T-helper 2 cell treated with Interferon-gamma antibody and Interleukin-4, amounts not matched to agents 5 μg/mL and 100 μg/mL, for 36 hours (primary cell): ENCODE measurements at regions not wholly inside any gene's neighbourhood (a gene's known extent, or its start where the extent isn't known, plus 50 kb on each side); places are given as distances from the start of the nearest gene placed in this dataset.

Experiments
- DNase-seq: peaks from one replicate; pipeline ENCODE4 v3.0.0; 2021; ENCODE audit warnings: low spot score
- H3K27ac Mint-ChIP-seq: one replicate; pipeline ENCODE4 v1.8.0; 2021; ENCODE audit warnings: mild to moderate bottlenecking, mixed read lengths
- H3K27me3 Mint-ChIP-seq: one replicate; pipeline ENCODE4 v1.8.0; 2021; ENCODE audit warnings: low read depth, mixed read lengths
- H3K36me3 Mint-ChIP-seq: one replicate; pipeline ENCODE4 v1.8.0; 2021; ENCODE audit warnings: low read depth, mixed read lengths
- H3K4me1 Mint-ChIP-seq: one replicate; pipeline ENCODE4 v1.8.0; 2021; ENCODE audit warnings: low read depth, mixed read lengths
- H3K4me3 Mint-ChIP-seq: one replicate; pipeline ENCODE4 v1.8.0; 2022; ENCODE audit warnings: mild to moderate bottlenecking, moderate library complexity, mixed read lengths
- H3K9me3 Mint-ChIP-seq: one replicate; pipeline ENCODE4 v1.8.0; 2021; ENCODE audit warnings: mixed read lengths

DNA sequence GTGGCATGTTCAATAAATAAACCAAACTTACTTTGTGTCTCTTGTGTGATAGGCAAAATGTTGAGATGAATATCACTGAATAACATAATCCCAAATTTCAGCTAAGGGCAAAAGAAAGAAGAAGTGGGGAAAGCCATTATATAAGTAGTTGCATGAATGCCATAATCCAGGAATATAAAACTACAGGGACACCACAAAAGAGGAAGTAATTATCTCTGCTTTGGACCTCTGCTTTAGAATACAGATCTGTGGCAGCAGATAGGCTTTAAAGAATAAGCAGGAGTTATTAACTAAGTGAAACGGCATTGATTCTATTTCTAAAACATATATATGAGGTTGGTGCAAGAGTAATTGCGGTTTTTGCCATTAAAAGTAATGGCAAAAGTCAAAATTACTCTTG lies 288.5 kb upstream of the SNX7 start:
- Mint-ChIP-seq H3K4me1 (peaks cover 4% of the 10 kb centered on the region), H3K36me3 (no peaks in the 10 kb centered on the region), H3K27me3 (peaks cover 22% of the 10 kb centered on the region), H3K27ac (no peak overlapping the region), H3K4me3 (no peak overlapping the region), H3K9me3 (no peaks in the 10 kb centered on the region)
- no peak for DNase-seq

- DNase-seq: no peak
- no peaks in the 10 kb centered on the region for H3K36me3 Mint-ChIP-seq
- H3K4me1 Mint-ChIP-seq: peaks cover 4% of the 10 kb centered on the region
- no peak overlapping the region for H3K4me3 Mint-ChIP-seq
- H3K27ac Mint-ChIP-seq: no peak overlapping the region
- no peaks in the 10 kb centered on the region for H3K9me3 Mint-ChIP-seq
- H3K27me3 Mint-ChIP-seq: peaks cover 17% of the 10 kb centered on the region
Observed at GRCh38 chr1:98371764-98372163, 289.8 kb upstream of the SNX7 start.

DNA sequence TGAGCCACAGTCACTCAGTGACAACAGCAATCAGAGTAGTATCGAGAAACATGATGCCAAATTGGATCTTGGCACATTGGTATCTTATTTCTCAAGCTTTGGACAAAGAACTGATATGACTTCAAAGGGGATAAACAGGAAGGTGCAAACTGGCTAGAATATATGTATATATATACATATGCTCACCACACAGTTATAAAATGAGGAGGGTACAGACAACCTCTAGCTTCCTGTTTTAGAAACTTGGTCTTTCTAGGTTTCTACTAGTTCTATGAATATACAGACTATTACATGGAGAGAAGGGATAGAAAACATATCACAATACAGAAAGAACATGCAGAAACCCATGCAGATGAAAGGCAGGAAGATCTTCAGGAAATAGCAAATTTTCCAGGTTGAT lies 292.1 kb upstream of the SNX7 start:
- DNase-seq: no peak
- H3K4me3 Mint-ChIP-seq: no peak overlapping the region
- H3K9me3 Mint-ChIP-seq: no peaks in the 10 kb centered on the region
- H3K4me1 Mint-ChIP-seq: peaks cover 4% of the 10 kb centered on the region
- H3K27ac Mint-ChIP-seq: no peak overlapping the region
- peaks cover 9% of the 10 kb centered on the region for H3K27me3 Mint-ChIP-seq
- H3K36me3 Mint-ChIP-seq: no peaks in the 10 kb centered on the region

- Mint-ChIP-seq H3K36me3 (no peaks in the 10 kb centered on the region), H3K4me1 (peaks cover 4% of the 10 kb centered on the region), H3K27me3 (peaks cover 9% of the 10 kb centered on the region), H3K27ac (no peak overlapping the region), H3K9me3 (no peaks in the 10 kb centered on the region), H3K4me3 (no peak overlapping the region)
- DNase-seq: no peak
Observed at GRCh38 chr1:98368995-98369394, 292.5 kb upstream of the SNX7 start.

DNA sequence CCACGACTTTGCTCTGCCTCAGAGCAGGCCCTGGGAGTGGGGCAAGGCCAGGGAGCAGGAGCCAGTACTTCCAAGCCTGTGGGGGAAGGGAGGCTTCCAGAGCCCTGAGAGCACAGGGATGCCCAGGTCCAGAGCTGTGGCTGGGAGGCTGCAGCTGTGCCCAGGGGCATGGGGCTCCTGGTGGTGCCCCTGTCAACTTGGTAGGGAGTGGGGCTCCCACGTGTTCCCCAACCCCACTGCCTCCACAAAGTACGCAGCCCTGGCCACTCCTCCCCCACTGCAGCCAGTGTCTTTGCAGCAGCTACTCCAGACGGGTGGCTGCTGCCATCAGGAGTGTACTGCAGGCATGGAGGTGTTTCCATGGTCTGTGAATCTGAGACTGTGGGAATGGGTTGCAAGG lies 294.1 kb upstream of the SNX7 start:
- DNase-seq: no peak
- Mint-ChIP-seq H3K36me3 (no peaks in the 10 kb centered on the region), H3K4me1 (peaks cover 4% of the 10 kb centered on the region), H3K4me3 (no peak overlapping the region), H3K9me3 (peaks cover 3% of the 10 kb centered on the region), H3K27me3 (peaks cover 11% of the 10 kb centered on the region), H3K27ac (no peak overlapping the region)

DNA sequence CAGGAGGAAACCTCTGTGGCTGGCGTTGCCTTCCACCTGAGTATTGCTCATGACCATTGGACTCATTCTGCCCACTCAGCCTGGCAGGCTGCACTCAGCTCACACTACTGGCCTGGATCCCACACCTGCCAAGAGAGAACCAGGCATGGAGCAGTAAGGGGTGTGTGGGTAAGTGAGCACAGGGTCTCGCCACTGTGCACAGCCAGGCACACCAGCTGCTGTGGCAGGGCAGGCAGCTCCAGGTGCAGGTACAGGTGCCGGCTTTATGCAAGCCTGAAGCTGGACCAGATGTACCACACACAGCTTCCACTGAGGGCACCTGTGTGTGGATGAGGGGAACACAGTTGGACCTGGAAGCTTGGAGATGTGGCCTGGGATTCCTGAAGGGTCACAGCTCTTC lies 295.2 kb upstream of the SNX7 start:
- no peak overlapping the region for H3K4me3 Mint-ChIP-seq
- peaks cover 4% of the 10 kb centered on the region for H3K4me1 Mint-ChIP-seq
- H3K27me3 Mint-ChIP-seq: peaks cover 9% of the 10 kb centered on the region
- no peak overlapping the region for H3K27ac Mint-ChIP-seq
- DNase-seq: no peak
- peaks cover 6% of the 10 kb centered on the region for H3K9me3 Mint-ChIP-seq
- H3K36me3 Mint-ChIP-seq: no peaks in the 10 kb centered on the region

DNA sequence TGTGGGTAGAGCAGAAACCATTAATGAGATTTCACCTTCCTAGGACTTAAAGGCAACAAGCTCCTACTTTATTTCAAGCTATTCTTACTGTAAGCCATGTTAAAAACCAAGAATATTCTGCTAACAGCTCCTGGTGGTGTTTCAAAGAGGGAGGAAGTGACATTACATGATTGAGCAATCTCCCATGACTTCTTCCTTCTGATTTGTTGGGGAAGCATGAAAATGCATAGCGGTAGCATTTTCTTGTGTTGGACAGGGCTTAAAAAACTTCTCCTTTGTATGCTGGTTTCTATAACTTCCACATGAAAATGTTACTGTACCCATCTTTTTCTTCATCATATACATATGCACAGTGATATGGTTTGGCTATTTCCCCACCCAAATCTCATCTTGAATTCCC lies 297.0 kb upstream of the SNX7 start:
- peaks cover 3% of the 10 kb centered on the region for H3K4me1 Mint-ChIP-seq
- no peak overlapping the region for H3K4me3 Mint-ChIP-seq
- peaks cover 6% of the 10 kb centered on the region for H3K27me3 Mint-ChIP-seq
- H3K9me3 Mint-ChIP-seq: peaks cover 6% of the 10 kb centered on the region
- no peak overlapping the region for H3K27ac Mint-ChIP-seq
- DNase-seq: no peak
- no peaks in the 10 kb centered on the region for H3K36me3 Mint-ChIP-seq

GRCh38 chr1:98360864-98361263 lies 300.7 kb upstream of the SNX7 start:
- Mint-ChIP-seq H3K4me3 (no peak overlapping the region), H3K4me1 (no peaks in the 10 kb centered on the region), H3K36me3 (no peaks in the 10 kb centered on the region), H3K27ac (no peak overlapping the region), H3K27me3 (peaks cover 4% of the 10 kb centered on the region), H3K9me3 (peaks cover 6% of the 10 kb centered on the region)
- no peak for DNase-seq

DNA sequence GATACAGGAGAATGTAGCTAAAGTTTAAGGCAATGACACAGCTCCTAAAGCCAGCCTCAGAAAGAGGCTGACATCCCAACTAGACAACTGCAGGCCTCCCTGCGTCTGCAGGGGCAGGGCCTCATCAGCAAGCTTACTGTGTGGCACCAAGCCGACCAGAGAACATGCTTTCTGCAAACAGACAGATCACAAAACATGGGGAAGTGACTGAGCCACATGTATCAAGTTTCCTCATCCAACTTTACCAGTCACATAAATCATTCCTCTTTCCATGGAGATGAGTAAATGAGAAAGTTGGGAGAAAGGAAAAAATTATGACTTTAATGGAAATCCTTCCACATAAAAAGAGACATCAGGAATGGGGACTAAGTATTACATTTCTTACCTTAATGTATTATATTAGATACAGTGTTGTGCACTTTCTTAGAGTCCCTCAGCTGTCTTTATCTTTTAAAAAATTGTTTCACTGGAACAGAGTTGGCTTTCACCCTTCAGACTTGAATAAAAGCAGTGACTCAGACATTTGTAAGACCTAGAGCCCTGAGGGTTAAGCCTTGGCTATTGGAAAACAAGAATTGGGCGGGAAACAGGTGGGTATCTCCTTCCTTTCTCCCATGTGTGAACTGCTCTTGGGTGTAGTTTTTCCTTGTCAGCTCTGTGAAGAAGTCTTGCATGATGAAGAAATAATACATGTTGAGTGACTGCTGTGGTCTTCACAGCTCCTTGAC lies 305.7 kb upstream of the SNX7 start:
- no peak for DNase-seq
- peaks cover 2% of the 10 kb centered on the region for H3K27me3 Mint-ChIP-seq
- peaks cover 3% of the 10 kb centered on the region for H3K4me1 Mint-ChIP-seq
- no peak overlapping the region for H3K4me3 Mint-ChIP-seq
- H3K9me3 Mint-ChIP-seq: no peaks in the 10 kb centered on the region
- no peaks in the 10 kb centered on the region for H3K36me3 Mint-ChIP-seq
- no peak overlapping the region for H3K27ac Mint-ChIP-seq

GRCh38 chr1:98352378-98352777 lies 309.1 kb upstream of the SNX7 start:
- peaks cover 3% of the 10 kb centered on the region for H3K4me1 Mint-ChIP-seq
- no peak overlapping the region for H3K27ac Mint-ChIP-seq
- peaks cover 8% of the 10 kb centered on the region for H3K27me3 Mint-ChIP-seq
- no peaks in the 10 kb centered on the region for H3K9me3 Mint-ChIP-seq
- H3K36me3 Mint-ChIP-seq: no peaks in the 10 kb centered on the region
- no peak for DNase-seq
- no peak overlapping the region for H3K4me3 Mint-ChIP-seq

DNA sequence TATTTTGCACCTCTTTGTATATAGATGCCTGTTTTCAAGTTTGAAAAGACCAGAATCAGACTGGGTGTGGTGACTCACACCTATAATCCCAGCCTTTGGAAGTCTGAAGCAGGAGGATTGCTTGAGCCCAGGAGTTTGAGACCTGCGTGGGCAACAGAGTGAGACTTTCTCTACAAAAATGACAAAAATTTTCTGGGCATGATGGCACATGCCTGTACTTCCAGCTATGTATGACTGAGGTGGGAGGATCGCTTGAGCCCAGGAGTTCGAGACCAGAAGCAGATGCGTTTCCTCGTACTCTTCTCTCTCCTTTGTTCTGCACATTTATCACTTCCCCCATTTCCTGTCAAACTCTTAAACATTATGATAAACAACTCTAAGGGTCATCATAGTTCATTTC lies 310.0 kb upstream of the SNX7 start:
- H3K27me3 Mint-ChIP-seq: peaks cover 8% of the 10 kb centered on the region
- no peaks in the 10 kb centered on the region for H3K36me3 Mint-ChIP-seq
- H3K4me3 Mint-ChIP-seq: no peak overlapping the region
- no peaks in the 10 kb centered on the region for H3K9me3 Mint-ChIP-seq
- H3K27ac Mint-ChIP-seq: no peak overlapping the region
- DNase-seq: no peak
- peaks cover 3% of the 10 kb centered on the region for H3K4me1 Mint-ChIP-seq

- H3K4me3 Mint-ChIP-seq: no peak overlapping the region
- DNase-seq: no peak
- no peak overlapping the region for H3K27ac Mint-ChIP-seq
- H3K27me3 Mint-ChIP-seq: peaks cover 10% of the 10 kb centered on the region
- H3K36me3 Mint-ChIP-seq: no peaks in the 10 kb centered on the region
- no peaks in the 10 kb centered on the region for H3K4me1 Mint-ChIP-seq
- no peaks in the 10 kb centered on the region for H3K9me3 Mint-ChIP-seq
Observed at GRCh38 chr1:98345417-98345816, 316.1 kb upstream of the SNX7 start.

DNA sequence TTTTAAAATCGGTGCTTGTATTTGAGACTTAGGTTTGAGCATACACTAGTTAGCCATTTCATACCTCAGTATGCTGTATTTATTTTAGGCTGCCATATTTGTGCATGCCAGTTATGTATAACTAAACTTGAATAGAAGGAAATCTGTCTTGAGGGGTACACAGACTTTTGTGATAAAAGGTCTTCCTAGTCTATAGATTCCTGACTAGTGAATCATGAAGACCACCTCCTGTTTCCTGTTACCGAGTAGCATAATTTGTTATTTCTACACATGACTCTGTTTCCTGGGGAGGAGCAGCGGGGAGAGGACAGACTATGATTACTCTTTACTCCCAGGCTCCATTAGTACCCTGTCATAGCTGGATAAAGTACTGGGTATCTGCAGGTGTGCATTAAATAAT lies 316.8 kb upstream of the SNX7 start:
- H3K9me3 Mint-ChIP-seq: no peaks in the 10 kb centered on the region
- H3K4me1 Mint-ChIP-seq: no peaks in the 10 kb centered on the region
- no peak overlapping the region for H3K27ac Mint-ChIP-seq
- no peaks in the 10 kb centered on the region for H3K36me3 Mint-ChIP-seq
- peaks cover 7% of the 10 kb centered on the region for H3K27me3 Mint-ChIP-seq
- DNase-seq: no peak
- H3K4me3 Mint-ChIP-seq: no peak overlapping the region

DNA sequence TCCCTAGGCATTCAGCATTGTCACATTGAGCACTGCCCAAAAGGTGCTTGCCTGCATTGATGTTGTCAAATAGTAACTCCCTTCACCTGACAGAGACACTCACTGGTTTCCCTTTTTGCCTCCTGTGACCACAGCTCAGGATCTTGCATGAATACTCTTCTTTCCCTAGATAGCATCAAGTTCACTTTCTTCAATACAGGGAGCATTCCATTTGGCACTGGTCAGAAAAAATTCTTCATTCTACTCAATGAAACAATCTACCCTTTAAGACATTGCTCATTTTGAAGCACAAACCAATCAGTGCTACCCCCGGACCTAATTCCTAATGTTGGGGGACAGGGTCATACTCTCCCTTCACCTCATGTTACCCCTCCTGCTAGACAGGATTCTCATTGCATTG lies 319.0 kb upstream of the SNX7 start:
- Mint-ChIP-seq H3K4me3 (no peak overlapping the region), H3K4me1 (no peaks in the 10 kb centered on the region), H3K36me3 (no peaks in the 10 kb centered on the region), H3K27ac (no peak overlapping the region), H3K27me3 (peaks cover 5% of the 10 kb centered on the region), H3K9me3 (no peaks in the 10 kb centered on the region)
- DNase-seq: no peak

GRCh38 chr1:98340511-98340910 lies 321.0 kb upstream of the SNX7 start:
- no peak for DNase-seq
- Mint-ChIP-seq H3K4me1 (no peaks in the 10 kb centered on the region), H3K9me3 (no peaks in the 10 kb centered on the region), H3K27me3 (peaks cover 5% of the 10 kb centered on the region), H3K36me3 (no peaks in the 10 kb centered on the region), H3K4me3 (no peak overlapping the region), H3K27ac (no peak overlapping the region)
